ENCODE measurements at regions not wholly inside any gene's neighbourhood (a gene's known extent, or its start where the extent isn't known, plus 50 kb on each side); places are given as distances from the start of the nearest gene placed in this dataset.
"Not testable (repeated sequence)": the region's sequence is repeated elsewhere in the genome, so short reads cannot be mapped to it uniquely, and the experiment has no call there.

GRCh38 chr10:38271031-38271430, 176.9 kb downstream of the ZNF37A start:
- not testable (repeated sequence) for H3K4me3 ChIP-seq (replicated peaks; ENCODE audit: low read depth, low read length); H3K36me3 ChIP-seq (ENCODE audit: control insufficient read depth, insufficient read depth, low read length); DNase-seq (ENCODE audit: extremely low read depth, insufficient read length); H3K27me3 ChIP-seq (replicated peaks; ENCODE audit: control insufficient read depth, insufficient read depth, low read length)

GRCh38 chr10:38274879-38275278, 180.7 kb downstream of the ZNF37A start:
- H3K4me3 ChIP-seq (replicated peaks; ENCODE audit: low read depth, low read length); H3K27me3 ChIP-seq (replicated peaks; ENCODE audit: control insufficient read depth, insufficient read depth, low read length); H3K36me3 ChIP-seq (ENCODE audit: control insufficient read depth, insufficient read depth, low read length); DNase-seq (ENCODE audit: extremely low read depth, insufficient read length): not testable (repeated sequence)

- not testable (repeated sequence) for H3K27me3 ChIP-seq (replicated peaks; ENCODE audit: control insufficient read depth, insufficient read depth, low read length); H3K4me3 ChIP-seq (replicated peaks; ENCODE audit: low read depth, low read length); H3K36me3 ChIP-seq (ENCODE audit: control insufficient read depth, insufficient read depth, low read length); DNase-seq (ENCODE audit: extremely low read depth, insufficient read length)
Observed at GRCh38 chr10:38292560-38292959, 198.4 kb downstream of the ZNF37A start.

GRCh38 chr10:38310111-38310510, 216.0 kb downstream of the ZNF37A start:
- not testable (repeated sequence) for DNase-seq (ENCODE audit: extremely low read depth, insufficient read length); H3K4me3 ChIP-seq (replicated peaks; ENCODE audit: low read depth, low read length); H3K36me3 ChIP-seq (ENCODE audit: control insufficient read depth, insufficient read depth, low read length); H3K27me3 ChIP-seq (replicated peaks; ENCODE audit: control insufficient read depth, insufficient read depth, low read length)

GRCh38 chr10:38315090-38315805, 221.1 kb downstream of the ZNF37A start:
- not testable (repeated sequence) for H3K4me3 ChIP-seq (replicated peaks; ENCODE audit: low read depth, low read length); H3K27me3 ChIP-seq (replicated peaks; ENCODE audit: control insufficient read depth, insufficient read depth, low read length); H3K36me3 ChIP-seq (ENCODE audit: control insufficient read depth, insufficient read depth, low read length); DNase-seq (ENCODE audit: extremely low read depth, insufficient read length)

- H3K27me3 ChIP-seq (replicated peaks; ENCODE audit: control insufficient read depth, insufficient read depth, low read length); H3K4me3 ChIP-seq (replicated peaks; ENCODE audit: low read depth, low read length); DNase-seq (ENCODE audit: extremely low read depth, insufficient read length); H3K36me3 ChIP-seq (ENCODE audit: control insufficient read depth, insufficient read depth, low read length): not testable (repeated sequence)
Observed at GRCh38 chr10:38321393-38321792, 227.3 kb downstream of the ZNF37A start.

- DNase-seq (ENCODE audit: extremely low read depth, insufficient read length); H3K4me3 ChIP-seq (replicated peaks; ENCODE audit: low read depth, low read length); H3K36me3 ChIP-seq (ENCODE audit: control insufficient read depth, insufficient read depth, low read length); H3K27me3 ChIP-seq (replicated peaks; ENCODE audit: control insufficient read depth, insufficient read depth, low read length): not testable (repeated sequence)
Observed at GRCh38 chr10:38330306-38330705, 236.2 kb downstream of the ZNF37A start.

GRCh38 chr10:38331106-38331505, 237.0 kb downstream of the ZNF37A start:
- not testable (repeated sequence) for H3K27me3 ChIP-seq (replicated peaks; ENCODE audit: control insufficient read depth, insufficient read depth, low read length); H3K36me3 ChIP-seq (ENCODE audit: control insufficient read depth, insufficient read depth, low read length); H3K4me3 ChIP-seq (replicated peaks; ENCODE audit: low read depth, low read length); DNase-seq (ENCODE audit: extremely low read depth, insufficient read length)

GRCh38 chr10:38333699-38334098, 239.6 kb downstream of the ZNF37A start:
- DNase-seq (ENCODE audit: extremely low read depth, insufficient read length); H3K27me3 ChIP-seq (replicated peaks; ENCODE audit: control insufficient read depth, insufficient read depth, low read length); H3K36me3 ChIP-seq (ENCODE audit: control insufficient read depth, insufficient read depth, low read length); H3K4me3 ChIP-seq (replicated peaks; ENCODE audit: low read depth, low read length): not testable (repeated sequence)

GRCh38 chr10:38350645-38351044, 256.5 kb downstream of the ZNF37A start:
- H3K27me3 ChIP-seq (replicated peaks; ENCODE audit: control insufficient read depth, insufficient read depth, low read length); H3K36me3 ChIP-seq (ENCODE audit: control insufficient read depth, insufficient read depth, low read length); DNase-seq (ENCODE audit: extremely low read depth, insufficient read length); H3K4me3 ChIP-seq (replicated peaks; ENCODE audit: low read depth, low read length): not testable (repeated sequence)

GRCh38 chr10:38354410-38354809, 260.3 kb downstream of the ZNF37A start:
- not testable (repeated sequence) for DNase-seq (ENCODE audit: extremely low read depth, insufficient read length); H3K4me3 ChIP-seq (replicated peaks; ENCODE audit: low read depth, low read length); H3K36me3 ChIP-seq (ENCODE audit: control insufficient read depth, insufficient read depth, low read length); H3K27me3 ChIP-seq (replicated peaks; ENCODE audit: control insufficient read depth, insufficient read depth, low read length)

GRCh38 chr10:38355911-38356526, 261.9 kb downstream of the ZNF37A start:
- DNase-seq (ENCODE audit: extremely low read depth, insufficient read length): peak; percentile 78
- not testable (repeated sequence) for H3K36me3 ChIP-seq (ENCODE audit: control insufficient read depth, insufficient read depth, low read length); H3K27me3 ChIP-seq (replicated peaks; ENCODE audit: control insufficient read depth, insufficient read depth, low read length)
- peak overlapping the region; percentile 64 for H3K4me3 ChIP-seq (replicated peaks; ENCODE audit: low read depth, low read length)

GRCh38 chr10:38356527-38356926, 262.4 kb downstream of the ZNF37A start:
- DNase-seq (ENCODE audit: extremely low read depth, insufficient read length); H3K27me3 ChIP-seq (replicated peaks; ENCODE audit: control insufficient read depth, insufficient read depth, low read length); H3K36me3 ChIP-seq (ENCODE audit: control insufficient read depth, insufficient read depth, low read length): not testable (repeated sequence)
- peak overlapping the region; percentile 60 for H3K4me3 ChIP-seq (replicated peaks; ENCODE audit: low read depth, low read length)

GRCh38 chr10:38362514-38362913, 268.4 kb downstream of the ZNF37A start:
- not testable (repeated sequence) for H3K4me3 ChIP-seq (replicated peaks; ENCODE audit: low read depth, low read length); H3K27me3 ChIP-seq (replicated peaks; ENCODE audit: control insufficient read depth, insufficient read depth, low read length); H3K36me3 ChIP-seq (ENCODE audit: control insufficient read depth, insufficient read depth, low read length); DNase-seq (ENCODE audit: extremely low read depth, insufficient read length)

- H3K27me3 ChIP-seq (replicated peaks; ENCODE audit: control insufficient read depth, insufficient read depth, low read length); H3K4me3 ChIP-seq (replicated peaks; ENCODE audit: low read depth, low read length); H3K36me3 ChIP-seq (ENCODE audit: control insufficient read depth, insufficient read depth, low read length); DNase-seq (ENCODE audit: extremely low read depth, insufficient read length): not testable (repeated sequence)
Observed at GRCh38 chr10:38364073-38364472, 269.9 kb downstream of the ZNF37A start.

Measured in GM06990 (cell line).